Mucosa of descending colon (tissue), 3 donors: ENCODE measurements at regions not wholly inside any gene's neighbourhood (a gene's known extent, or its start where the extent isn't known, plus 50 kb on each side); places are given as distances from the start of the nearest gene placed in this dataset.

Experiments used
- ATAC-seq: fragments of 200-7000 bp; cut with Tn5 transposase; one replicate; pipeline ENCODE4 v1.9.1; 2020; ENCODE audit warnings: mild to moderate bottlenecking, moderate library complexity
- DNase-seq, 3 donors: peaks; one replicate each; pipeline ENCODE4 v3.0.0-alpha.2; 2020
- H3K36me3 ChIP-seq: fragments of 200-600 bp; one replicate; pipeline ENCODE4 v1.8.0; 2021; ENCODE audit warnings: low read depth, mild to moderate bottlenecking
- H3K4me1 ChIP-seq: fragments of 200-600 bp; one replicate; pipeline ENCODE4 v1.8.0; 2021; ENCODE audit warnings: low read depth, mild to moderate bottlenecking
- H3K4me3 ChIP-seq: fragments of 200-600 bp; one replicate; pipeline ENCODE4 v1.8.0; 2021; ENCODE audit warnings: mild to moderate bottlenecking
- H3K9me3 ChIP-seq: fragments of 200-600 bp; one replicate; pipeline ENCODE4 v1.8.0; 2021; ENCODE audit warnings: mild to moderate bottlenecking
- intact Hi-C, 2 donors: fragments of 100-400 bp; cut with DNase I in 1 of 2; cut with micrococcal nuclease in 1 of 2; formaldehyde crosslinking; loops; one replicate each; pipeline versions ENCODE4 v1.11.0 to v1.11.1; 2022; cut with DNase I, micrococcal nuclease
- TF ChIP-seq, protein P1 (sequence below): fragments of 200-600 bp; IDR thresholded peaks from one replicate; pipeline ENCODE4 v1.8.0; 2022; ENCODE audit warnings: antibody characterized with exemption, mild to moderate bottlenecking
- donor health status: DM: no; HTN: no; CAD: no; lungs with moderate emphysema.
- donor health status: DM: no; HTN: no; CAD: no.
- donor health status: DM: no; HTN: yes; CAD: no.

- Histone ChIP-seq H3K36me3 (no peaks in the 10 kb centered on the region), H3K4me3 (no peak overlapping the region), H3K9me3 (no peaks in the 10 kb centered on the region), H3K4me1 (no peaks in the 10 kb centered on the region)
- ATAC-seq (no peak), DNase-seq (no peak)
- intact Hi-C loops, result no loop called here
- TF ChIP-seq, protein P1, sequence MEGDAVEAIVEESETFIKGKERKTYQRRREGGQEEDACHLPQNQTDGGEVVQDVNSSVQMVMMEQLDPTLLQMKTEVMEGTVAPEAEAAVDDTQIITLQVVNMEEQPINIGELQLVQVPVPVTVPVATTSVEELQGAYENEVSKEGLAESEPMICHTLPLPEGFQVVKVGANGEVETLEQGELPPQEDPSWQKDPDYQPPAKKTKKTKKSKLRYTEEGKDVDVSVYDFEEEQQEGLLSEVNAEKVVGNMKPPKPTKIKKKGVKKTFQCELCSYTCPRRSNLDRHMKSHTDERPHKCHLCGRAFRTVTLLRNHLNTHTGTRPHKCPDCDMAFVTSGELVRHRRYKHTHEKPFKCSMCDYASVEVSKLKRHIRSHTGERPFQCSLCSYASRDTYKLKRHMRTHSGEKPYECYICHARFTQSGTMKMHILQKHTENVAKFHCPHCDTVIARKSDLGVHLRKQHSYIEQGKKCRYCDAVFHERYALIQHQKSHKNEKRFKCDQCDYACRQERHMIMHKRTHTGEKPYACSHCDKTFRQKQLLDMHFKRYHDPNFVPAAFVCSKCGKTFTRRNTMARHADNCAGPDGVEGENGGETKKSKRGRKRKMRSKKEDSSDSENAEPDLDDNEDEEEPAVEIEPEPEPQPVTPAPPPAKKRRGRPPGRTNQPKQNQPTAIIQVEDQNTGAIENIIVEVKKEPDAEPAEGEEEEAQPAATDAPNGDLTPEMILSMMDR, result no peak
These were observed 213.8 kb downstream of the SP3 start for GRCh38 chr2:173751245-173751975.

GRCh38 chr2:173752152-173752551, 213.0 kb downstream of the SP3 start:
- ATAC-seq (no peak), DNase-seq (no peak)
- H3K9me3 ChIP-seq, result no peaks in the 10 kb centered on the region
- H3K36me3 ChIP-seq, result no peaks in the 10 kb centered on the region
- no peaks in the 10 kb centered on the region for H3K4me1 ChIP-seq
- intact Hi-C loops, result no loop called here
- H3K4me3 ChIP-seq, result no peak overlapping the region
- TF ChIP-seq, protein P1, result no peak

DNA sequence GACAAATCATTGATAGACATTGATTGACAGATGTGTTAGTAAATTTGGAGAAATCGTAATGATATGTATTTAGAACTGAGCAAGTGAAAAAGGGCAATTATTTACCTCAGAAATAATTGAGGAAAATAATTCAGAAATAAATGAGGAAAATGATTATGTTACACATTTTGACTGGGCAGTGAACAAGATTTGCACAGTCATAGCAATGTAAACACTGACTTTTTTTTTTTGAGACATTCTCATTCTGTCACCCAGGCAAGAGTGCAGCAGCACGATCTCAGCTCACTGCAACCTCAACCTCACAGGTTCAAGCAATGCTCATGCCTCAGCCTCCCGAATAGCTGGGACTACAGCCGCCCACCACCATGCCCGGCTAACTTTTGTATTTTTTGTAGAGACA, 211.7 kb downstream of the SP3 start:
- no peaks in the 10 kb centered on the region for H3K36me3 ChIP-seq
- no peaks in the 10 kb centered on the region for H3K9me3 ChIP-seq
- TF ChIP-seq, protein P1, result no peak
- DNase-seq (no peak), ATAC-seq (no peak)
- intact Hi-C loops, result no loop called here
- no peak overlapping the region for H3K4me3 ChIP-seq
- no peaks in the 10 kb centered on the region for H3K4me1 ChIP-seq

GRCh38 chr2:173754165-173754564, 211.0 kb downstream of the SP3 start:
- TF ChIP-seq, protein P1, result no peak
- H3K9me3 ChIP-seq, result no peaks in the 10 kb centered on the region
- H3K36me3 ChIP-seq, result no peaks in the 10 kb centered on the region
- ATAC-seq (no peak), DNase-seq (no peak)
- intact Hi-C loops, result no loop called here
- H3K4me1 ChIP-seq, result no peaks in the 10 kb centered on the region
- no peak overlapping the region for H3K4me3 ChIP-seq

GRCh38 chr2:173754837-173755236, 210.3 kb downstream of the SP3 start:
- H3K4me3 ChIP-seq, result no peak overlapping the region

More at GRCh38 chr2:173754837-173755236, 210.3 kb downstream of the SP3 start:
- DNase-seq, result no peak
- intact Hi-C loops, result no loop called here
- Histone ChIP-seq H3K9me3 (no peaks in the 10 kb centered on the region), H3K36me3 (no peaks in the 10 kb centered on the region), H3K4me1 (no peaks in the 10 kb centered on the region)
- ATAC-seq, result no peak
- TF ChIP-seq, protein P1, result no peak
